D721Med (cell line): ENCODE measurements at regions not wholly inside any gene's neighbourhood (a gene's known extent, or its start where the extent isn't known, plus 50 kb on each side); places are given as distances from the start of the nearest gene placed in this dataset.

Source experiments
- DNase-seq: peaks from one replicate; pipeline ENCODE4 v3.0.0; 2011; ENCODE audit warnings: low spot score; ENCODE audit not compliant: insufficient read length
- FAIRE-seq: peaks from 2 replicates; lab custom pipeline; 2011; peaks lifted over from hg19 to GRCh38; lab: Jason Lieb, UNC
- TF ChIP-seq, protein P1 (sequence below): IDR thresholded peaks from 2 replicates; pipeline ENCODE4 v1.5.1; 2012; ENCODE audit warnings: mild to moderate bottlenecking, control low read depth; ENCODE audit not compliant: insufficient read depth; ENCODE audit errors: missing control alignments

DNA sequence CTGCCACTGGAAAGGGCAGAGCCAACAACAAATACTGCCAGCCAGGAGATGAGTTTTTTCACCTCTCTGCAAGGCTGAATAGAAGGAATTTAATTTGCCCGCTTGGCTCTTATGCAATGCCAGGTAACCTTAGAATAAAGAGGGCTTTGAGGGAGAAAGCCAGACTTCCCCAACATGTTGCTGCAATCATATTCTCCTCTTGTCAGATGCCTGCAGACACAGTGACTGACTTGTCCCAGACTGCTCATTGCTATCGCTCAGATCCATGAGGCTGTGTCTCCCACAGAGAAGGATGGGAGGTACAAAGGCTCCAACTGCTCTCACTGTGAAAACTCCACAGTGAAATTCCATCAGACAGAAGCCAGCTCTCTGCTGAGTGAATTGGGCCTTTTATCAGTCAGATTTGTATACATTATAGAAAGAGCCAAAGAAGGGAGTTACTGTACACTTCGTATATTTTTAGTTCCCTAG is 517.0 kb upstream of the ID4 start:
- TF ChIP-seq, protein P1, sequence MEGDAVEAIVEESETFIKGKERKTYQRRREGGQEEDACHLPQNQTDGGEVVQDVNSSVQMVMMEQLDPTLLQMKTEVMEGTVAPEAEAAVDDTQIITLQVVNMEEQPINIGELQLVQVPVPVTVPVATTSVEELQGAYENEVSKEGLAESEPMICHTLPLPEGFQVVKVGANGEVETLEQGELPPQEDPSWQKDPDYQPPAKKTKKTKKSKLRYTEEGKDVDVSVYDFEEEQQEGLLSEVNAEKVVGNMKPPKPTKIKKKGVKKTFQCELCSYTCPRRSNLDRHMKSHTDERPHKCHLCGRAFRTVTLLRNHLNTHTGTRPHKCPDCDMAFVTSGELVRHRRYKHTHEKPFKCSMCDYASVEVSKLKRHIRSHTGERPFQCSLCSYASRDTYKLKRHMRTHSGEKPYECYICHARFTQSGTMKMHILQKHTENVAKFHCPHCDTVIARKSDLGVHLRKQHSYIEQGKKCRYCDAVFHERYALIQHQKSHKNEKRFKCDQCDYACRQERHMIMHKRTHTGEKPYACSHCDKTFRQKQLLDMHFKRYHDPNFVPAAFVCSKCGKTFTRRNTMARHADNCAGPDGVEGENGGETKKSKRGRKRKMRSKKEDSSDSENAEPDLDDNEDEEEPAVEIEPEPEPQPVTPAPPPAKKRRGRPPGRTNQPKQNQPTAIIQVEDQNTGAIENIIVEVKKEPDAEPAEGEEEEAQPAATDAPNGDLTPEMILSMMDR, result no peak
- DNase-seq, result no peak
- no peak for FAIRE-seq

DNA sequence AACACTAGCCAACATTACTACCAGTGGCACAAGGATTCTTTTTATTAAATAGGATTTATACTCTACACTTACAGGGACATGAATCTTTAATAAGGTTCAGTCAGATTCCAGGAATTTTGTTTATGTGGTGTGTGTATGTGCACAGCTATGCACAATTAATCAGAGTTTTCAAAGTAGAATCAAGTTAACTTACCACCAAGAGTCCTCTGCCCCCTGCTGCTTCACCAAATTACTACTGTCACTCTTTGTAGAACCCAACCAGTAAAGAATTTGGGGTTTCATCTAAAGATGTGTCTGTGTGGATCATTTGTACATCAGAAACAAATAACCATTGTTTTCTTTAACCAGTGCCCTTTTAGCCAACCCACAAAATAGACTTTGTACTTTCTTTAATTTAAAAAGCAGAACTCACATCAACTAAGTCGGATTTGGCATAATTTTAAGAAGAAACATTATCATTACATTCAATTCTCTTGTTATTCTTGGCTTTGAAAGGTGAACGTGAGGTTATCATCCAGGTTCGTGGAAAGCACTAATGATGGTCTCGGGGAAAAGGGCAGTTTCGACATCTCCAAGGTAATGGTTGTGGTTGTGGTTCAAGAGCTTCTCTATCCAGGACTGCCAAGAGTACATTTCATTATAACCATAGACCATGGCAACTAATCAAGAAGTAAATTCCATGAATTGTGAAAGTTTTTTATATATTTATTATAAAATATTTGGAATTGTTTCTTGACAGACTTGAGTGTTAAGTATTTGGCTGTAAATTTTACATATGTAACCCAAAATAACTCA is 514.3 kb upstream of the ID4 start:
- DNase-seq, result no peak
- FAIRE-seq, result no peak
- TF ChIP-seq, protein P1, result no peak

DNA sequence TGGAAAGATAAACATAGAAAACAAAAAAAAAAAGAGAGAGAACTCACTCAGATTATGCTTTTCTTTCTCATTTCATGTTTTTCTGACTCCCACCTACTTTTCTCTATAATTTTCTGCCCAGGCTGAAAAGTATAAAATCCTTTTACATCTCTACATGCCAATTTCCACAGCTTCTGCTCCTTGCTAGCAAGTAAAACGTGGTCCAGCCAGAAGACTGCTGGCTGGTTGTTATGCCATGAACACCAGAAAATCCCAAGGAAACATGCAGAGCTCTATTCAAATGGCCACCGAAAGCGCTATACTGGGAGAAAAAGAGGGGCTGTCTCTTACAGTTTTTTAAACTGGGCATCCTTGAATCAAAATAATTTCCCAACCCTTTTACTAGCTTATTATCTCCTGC is 512.8 kb upstream of the ID4 start:
- DNase-seq (no peak), FAIRE-seq (no peak)
- TF ChIP-seq, protein P1, result no peak

DNA sequence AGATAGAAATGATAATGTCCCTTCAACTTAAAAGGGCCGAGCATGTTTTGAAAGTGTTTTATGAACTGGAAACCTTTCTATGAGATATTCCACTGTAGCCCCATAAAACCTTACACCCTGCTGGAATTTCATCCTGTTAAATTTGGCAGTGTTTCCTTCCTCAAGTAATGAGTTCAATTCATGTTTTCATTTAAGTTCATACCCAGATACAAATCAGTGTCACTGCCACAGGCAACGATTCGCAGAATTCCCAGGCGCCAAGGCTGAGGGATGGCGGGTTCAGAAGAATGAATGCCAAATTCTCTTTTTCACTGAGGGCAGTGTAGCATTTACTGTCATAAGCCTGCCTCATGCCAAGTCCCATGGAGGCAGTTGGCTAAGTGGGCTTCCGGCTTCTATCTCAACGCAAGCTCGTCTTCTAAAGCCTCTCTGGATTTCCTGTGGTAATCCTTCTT is 511.8 kb upstream of the ID4 start:
- TF ChIP-seq, protein P1, result no peak
- DNase-seq (no peak), FAIRE-seq (no peak)

DNA sequence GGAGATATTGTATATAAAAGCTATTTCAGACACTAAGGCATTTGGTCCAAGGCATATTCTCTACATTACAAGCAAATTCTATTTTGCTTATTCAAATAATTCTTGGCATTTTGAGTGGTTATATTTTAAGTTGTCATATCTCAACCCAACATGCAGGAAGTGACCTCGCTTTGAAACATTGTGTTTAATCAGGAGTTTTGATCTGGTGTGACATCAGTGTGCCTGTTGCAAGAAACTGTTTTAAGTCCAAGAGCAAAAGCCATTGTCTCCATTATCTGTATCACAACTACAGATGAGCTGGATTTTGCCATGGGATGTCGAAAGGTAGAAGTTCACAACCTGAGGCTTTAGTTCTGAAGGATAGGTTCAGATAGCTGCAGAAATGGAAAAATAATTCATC is 509.9 kb upstream of the ID4 start:
- TF ChIP-seq, protein P1, result no peak
- FAIRE-seq (peak; percentile 6), DNase-seq (no peak)

DNA sequence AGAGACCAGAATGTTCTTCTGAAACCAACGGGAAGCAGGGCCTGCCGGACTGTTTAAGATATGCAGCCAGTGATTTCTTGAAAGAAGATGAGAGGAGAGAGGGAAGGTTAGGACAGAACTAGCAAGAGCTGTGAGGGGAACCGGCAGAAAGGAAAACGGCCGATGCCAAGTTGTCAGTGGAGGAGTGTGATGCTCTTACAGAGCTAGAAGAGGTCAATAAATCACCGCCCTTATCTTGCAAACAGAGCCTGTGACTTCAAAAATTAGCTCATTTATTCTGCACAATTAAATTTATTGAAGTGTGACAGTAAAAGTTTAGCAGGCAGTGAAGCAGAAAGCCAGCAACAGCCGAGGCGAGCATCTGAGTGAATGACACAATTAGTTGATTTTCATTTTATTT is 509.5 kb upstream of the ID4 start:
- DNase-seq, result no peak
- FAIRE-seq, result no peak
- TF ChIP-seq, protein P1, result no peak

DNA sequence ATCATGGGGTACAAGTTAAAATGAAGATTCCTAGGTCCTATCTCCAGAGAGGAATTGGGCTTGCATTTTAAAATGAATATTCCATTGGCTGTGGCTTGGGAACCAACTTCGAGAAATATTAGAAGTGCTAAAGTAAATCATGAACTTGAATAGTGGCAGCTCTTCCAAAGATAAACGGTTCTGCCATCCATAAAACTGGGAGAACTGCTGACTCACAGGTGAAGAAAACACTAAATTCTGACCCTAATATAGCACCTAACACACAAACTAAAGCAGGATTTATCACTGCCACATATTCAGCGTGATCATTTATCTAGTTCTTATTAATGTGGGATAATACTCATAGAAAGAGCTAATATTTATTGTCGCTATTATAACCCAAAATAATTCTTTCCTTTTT is 508.1 kb upstream of the ID4 start:
- DNase-seq (no peak), FAIRE-seq (no peak)
- TF ChIP-seq, protein P1, result no peak
